GM19239 (cell line): ENCODE measurements at regions not wholly inside any gene's neighbourhood (a gene's known extent, or its start where the extent isn't known, plus 50 kb on each side); places are given as distances from the start of the nearest gene placed in this dataset.
"Not testable (repeated sequence)": the region's sequence is repeated elsewhere in the genome, so short reads cannot be mapped to it uniquely, and the experiment has no call there.

Experiments used
- DNase-seq: peaks from one replicate; pipeline ENCODE4 v3.0.0; 2011; ENCODE audit warnings: low spot score; ENCODE audit not compliant: insufficient read length
- FAIRE-seq: peaks from 2 replicates; lab custom pipeline; 2011; peaks lifted over from hg19 to GRCh38; lab: Jason Lieb, UNC

DNA sequence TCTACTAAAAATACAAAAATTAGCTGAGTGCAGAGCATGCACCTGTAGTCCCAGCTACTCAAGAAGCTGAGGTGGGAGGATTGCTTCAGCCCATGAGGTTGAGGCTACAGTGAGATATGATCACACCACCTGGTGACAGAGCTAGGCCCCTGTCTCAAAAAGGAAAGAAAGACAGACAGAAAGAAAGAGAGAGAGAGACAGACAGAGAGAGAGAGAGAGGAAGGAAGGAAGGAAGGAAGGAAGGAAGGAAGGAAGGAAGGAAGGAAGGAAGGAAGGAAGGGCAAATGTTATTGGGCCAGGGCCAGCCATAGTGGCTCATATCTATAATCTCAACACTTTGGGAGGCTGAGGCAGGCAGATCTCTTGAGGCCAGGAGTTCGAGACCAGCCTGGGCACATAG lies 134.3 kb upstream of the JARID2 start:
- not testable (repeated sequence) for FAIRE-seq, DNase-seq

GRCh38 chr6:15113587-15113986 lies 132.3 kb upstream of the JARID2 start:
- FAIRE-seq (no peak), DNase-seq (no peak)

- FAIRE-seq: no peak
- no peak for DNase-seq
Observed at GRCh38 chr6:15114061-15114460, 131.8 kb upstream of the JARID2 start.

GRCh38 chr6:15116889-15117288 lies 129.0 kb upstream of the JARID2 start:
- no peak for FAIRE-seq

DNA sequence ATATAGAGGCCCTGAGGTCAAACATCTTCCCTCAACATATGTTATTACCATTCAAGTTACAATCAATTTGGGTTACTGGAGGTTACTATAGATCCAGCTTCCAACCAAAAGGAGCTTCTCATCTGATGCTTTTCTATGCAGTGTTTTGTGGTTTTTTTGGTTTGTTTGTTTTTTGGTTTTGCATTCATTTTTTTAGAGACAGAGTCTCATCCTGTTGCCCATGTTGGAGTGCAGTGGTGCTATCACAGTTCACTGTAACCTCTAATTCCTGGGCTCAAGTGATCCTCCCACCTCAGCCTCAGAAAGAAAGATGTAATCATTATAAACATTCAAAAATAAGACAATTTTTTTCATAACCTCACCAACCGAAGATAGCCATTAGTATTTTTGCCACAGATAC lies 124.4 kb upstream of the JARID2 start:
- DNase-seq (no peak), FAIRE-seq (no peak)

More at GRCh38 chr6:15116889-15117288, 129.0 kb upstream of the JARID2 start:
- DNase-seq: no peak

DNA sequence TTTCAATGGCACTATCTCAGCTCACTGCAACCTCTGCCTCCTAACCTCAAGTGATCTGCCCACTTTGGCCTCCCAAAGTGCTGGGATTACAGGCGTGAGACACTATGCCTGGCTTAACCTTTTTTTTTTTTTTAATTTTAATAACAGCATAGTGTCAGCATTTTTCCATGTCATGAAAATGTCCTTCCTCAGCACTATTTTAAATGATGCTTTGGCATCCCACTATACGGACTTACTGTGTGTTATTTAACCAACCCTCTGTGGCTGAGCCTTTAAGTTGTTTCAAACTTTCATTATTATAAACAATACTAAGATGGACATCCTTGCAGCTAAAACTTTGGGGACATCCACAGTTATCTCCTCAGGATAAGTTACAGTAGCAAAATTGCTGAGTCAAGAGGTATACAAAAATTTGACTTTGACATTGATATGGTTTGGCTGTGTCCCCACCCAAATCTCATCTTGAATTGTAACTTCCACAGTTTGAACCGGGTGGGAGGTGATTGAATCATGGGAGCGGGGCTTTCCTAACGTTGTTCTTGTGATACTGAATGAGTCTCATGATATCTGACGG lies 123.8 kb upstream of the JARID2 start:
- no peak for FAIRE-seq

GRCh38 chr6:15129887-15130286 lies 116.0 kb upstream of the JARID2 start:
- DNase-seq (no peak), FAIRE-seq (no peak)

More for the DNA sequence above, 123.8 kb upstream of the JARID2 start:
- DNase-seq: no peak

DNA sequence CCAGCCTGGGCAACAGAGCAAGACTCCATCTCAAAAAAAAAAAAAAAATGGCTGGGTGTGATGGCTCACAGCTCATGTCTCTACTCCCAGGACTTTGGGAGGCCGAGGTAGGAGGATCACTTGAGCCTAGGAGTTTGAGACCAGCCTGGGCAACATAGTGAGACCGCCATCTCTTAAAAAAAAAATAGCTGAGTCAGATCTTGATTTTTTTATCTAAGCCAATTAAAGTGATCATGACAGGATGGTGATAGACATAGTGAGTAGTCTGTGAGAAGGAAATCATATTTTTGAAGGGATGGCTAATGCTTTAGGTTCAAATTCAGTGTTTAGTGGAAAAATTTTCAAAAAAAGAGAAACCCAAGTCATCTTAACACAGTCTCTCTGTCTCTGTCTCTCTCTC lies 114.6 kb upstream of the JARID2 start:
- no peak for FAIRE-seq
- DNase-seq: no peak

DNA sequence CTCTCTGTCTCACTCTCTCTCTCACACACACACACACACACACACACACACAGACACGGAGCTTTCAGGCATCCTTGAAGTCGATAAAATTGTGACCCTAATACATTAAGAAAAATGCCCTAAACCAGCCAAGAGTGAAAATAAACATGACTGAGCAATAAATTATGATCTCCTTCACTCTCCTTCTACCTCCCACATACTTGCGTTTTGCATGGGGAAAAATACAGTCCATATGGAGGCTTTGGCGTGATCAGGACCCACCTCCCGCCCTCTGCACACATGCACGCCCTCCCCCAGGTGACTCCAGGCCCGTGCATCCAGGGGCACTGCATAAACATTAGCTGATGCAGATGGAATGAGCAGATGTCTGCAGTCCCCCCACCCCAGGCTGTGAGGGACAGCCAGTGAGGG lies 114.2 kb upstream of the JARID2 start:
- no peak for FAIRE-seq

GRCh38 chr6:15132167-15132566 lies 113.7 kb upstream of the JARID2 start:
- FAIRE-seq: no peak

More for the DNA sequence above, 114.2 kb upstream of the JARID2 start:
- no peak for DNase-seq

GRCh38 chr6:15132854-15133670 lies 112.8 kb upstream of the JARID2 start:
- FAIRE-seq (no peak), DNase-seq (no peak)

More at GRCh38 chr6:15132167-15132566, 113.7 kb upstream of the JARID2 start:
- DNase-seq: no peak

GRCh38 chr6:15137086-15137485 lies 108.8 kb upstream of the JARID2 start:
- no peak for DNase-seq
- no peak for FAIRE-seq

DNA sequence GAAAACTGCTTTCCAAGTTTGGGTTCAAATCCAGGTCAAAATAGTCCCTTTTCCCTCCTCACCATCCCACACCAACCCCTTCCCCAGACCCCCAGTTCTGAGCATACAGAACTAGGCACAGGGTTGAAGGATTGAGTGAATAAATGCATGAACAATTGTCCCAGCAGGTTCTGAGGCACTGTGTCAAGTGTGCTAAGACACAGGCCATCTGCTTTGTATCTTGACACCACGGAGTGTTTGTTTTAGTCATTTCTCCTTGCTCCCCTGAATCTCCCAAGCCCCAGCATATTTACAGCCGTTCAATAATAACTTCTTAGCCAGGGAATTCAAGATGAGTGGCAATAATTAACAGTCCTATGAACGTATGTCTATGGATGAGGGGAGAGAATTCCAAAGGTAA lies 102.8 kb upstream of the JARID2 start:
- no peak for DNase-seq
- no peak for FAIRE-seq

DNA sequence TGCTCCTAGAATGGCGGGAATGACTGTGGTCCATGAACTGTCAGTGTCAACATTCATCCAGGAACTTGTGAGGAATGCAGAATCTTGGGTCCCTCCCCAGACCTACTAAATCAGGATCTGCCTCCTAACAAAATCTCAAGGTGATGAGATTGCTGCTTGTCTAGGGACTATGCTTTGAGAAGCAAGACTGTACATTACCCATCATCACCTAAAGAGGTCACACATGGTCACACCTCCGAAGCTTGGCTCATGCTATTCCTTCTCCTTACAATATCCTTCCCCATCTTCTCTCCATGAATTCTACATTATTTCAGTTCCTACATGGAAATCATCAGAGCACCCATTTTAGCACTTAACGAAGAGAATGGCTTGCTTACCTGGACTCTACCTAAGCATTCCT lies 102.3 kb upstream of the JARID2 start:
- FAIRE-seq (no peak), DNase-seq (no peak)

DNA sequence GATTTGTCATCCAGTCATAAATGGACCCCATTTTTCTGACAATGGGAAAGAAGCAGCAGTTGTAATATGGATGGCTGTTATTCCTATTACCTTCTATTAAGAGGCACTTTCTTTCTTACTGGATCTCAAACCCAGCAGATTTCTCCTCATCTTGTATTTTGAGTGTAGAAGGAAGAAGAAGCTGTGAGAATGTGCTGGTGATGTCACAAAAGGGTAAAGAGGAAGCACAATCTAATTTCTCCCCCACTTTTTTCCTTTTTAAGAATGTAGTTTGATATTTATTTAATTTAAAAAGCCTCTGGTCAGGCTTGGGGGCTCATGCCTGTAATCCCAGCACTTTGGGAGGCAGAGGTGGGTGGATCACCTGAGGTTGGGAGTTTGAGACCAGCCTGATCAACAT lies 100.0 kb upstream of the JARID2 start:
- FAIRE-seq (no peak), DNase-seq (no peak)

DNA sequence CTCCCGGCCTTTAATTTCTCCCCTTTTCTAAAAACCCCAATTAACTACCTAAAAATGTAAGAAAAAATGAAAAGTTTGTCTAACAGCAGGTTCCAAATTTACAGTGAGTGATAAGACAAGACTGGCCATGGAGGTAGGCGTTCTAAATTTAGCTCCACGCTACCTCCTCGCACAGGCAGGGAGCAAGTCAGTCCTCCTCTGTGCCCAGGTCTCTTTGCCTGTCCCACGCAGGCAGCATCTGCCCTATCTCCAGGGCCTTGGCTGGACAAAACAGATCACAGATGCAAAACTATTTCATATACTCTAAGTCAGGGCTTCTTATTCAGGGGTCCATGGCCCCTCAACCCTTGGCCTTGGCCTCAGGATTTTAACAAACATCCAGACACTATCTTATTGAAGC lies 98.0 kb upstream of the JARID2 start:
- DNase-seq (no peak), FAIRE-seq (no peak)

DNA sequence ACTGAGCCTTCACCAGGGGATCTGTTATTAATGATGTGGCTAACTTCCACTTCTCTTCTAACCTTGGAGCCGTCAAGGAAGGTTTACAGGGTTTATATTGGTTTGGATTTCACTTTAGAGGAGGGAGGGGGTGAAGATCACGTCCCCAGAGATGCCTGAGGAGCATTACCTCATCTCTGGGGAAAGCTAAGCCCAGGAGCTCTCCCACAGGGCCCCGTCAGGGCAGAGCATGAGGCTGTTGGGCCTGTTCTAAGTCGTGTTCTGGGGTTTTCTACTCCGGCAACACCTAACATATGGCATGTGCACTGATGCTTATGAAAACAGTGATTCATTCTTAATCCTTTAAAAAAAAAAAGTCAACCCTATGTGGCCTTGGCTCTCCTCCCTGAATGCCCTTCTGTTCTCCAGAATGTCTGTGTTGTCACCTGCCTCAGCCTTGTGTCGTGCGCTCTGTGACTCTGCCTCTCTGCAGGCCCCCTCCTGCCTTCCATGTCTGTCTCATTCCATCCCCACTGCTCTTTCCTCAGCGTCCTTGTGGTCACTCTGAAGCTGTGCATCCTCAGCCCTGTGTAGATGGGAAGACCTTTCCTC lies 97.4 kb upstream of the JARID2 start:
- FAIRE-seq: no peak
- DNase-seq: no peak

DNA sequence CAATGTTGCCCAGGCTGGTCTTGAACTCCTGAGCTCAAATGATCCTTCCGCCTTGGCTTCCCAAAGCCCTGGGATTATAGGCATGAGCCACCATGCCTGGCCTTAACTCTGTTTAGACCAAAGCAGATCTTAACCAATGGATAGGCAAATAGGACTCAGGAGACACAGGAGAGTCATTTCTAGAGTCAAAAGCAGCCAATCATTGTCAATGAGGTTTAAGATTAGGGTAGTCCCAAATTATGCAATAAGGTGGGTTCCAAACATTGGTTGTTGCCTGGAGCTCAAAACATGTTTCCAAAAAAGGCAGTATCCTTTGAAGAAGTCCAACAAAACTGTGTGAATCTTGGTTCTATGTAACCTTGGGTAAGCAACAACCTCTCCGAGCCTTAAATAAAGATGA lies 95.7 kb upstream of the JARID2 start:
- FAIRE-seq: no peak
- no peak for DNase-seq

GRCh38 chr6:15152700-15153099 lies 93.2 kb upstream of the JARID2 start:
- DNase-seq: no peak
- no peak for FAIRE-seq

GRCh38 chr6:15153191-15153590 lies 92.7 kb upstream of the JARID2 start:
- DNase-seq (no peak), FAIRE-seq (no peak)

- FAIRE-seq: no peak
- DNase-seq: no peak
Observed at GRCh38 chr6:15157479-15157878, 88.4 kb upstream of the JARID2 start.
